Ovary (tissue), 7 donors: ENCODE measurements at regions not wholly inside any gene's neighbourhood (a gene's known extent, or its start where the extent isn't known, plus 50 kb on each side); places are given as distances from the start of the nearest gene placed in this dataset.

ENCODE experiments used
- DNase-seq, 5 donors: peaks; one replicate each; pipeline ENCODE4 v3.0.0-alpha.2; 2019 to 2020
- H3K27ac ChIP-seq, 2 donors: fragments of 200-600 bp; one replicate each; pipeline versions ENCODE4 v1.5.1 to v1.8.0; 2019 to 2022
- H3K27me3 ChIP-seq: fragments of 200-600 bp; one replicate; pipeline ENCODE4 v1.8.0; 2022
- H3K36me3 ChIP-seq: fragments of 200-600 bp; sonication (generic); one replicate; pipeline ENCODE4 v1.5.1; 2019
- H3K4me1 ChIP-seq: one replicate; pipeline ENCODE4 v1.8.1; 2013; ENCODE audit warnings: mild to moderate bottlenecking, moderate library complexity; ENCODE audit not compliant: insufficient read depth
- H3K4me3 ChIP-seq: fragments of 200-600 bp; sonication (generic); one replicate; pipeline ENCODE4 v1.5.1; 2017
- H3K9me3 ChIP-seq, 2 donors: fragments of 200-600 bp in 1 of 2; sonication (generic) in 1 of 2; one replicate each; pipeline versions ENCODE4 v1.5.1 to v1.8.1; 2013 to 2019; ENCODE audit warnings: mild to moderate bottlenecking in 1 of 2, moderate library complexity in 1 of 2
- EP300 ChIP-seq: sonication (generic); formaldehyde crosslinking; IDR thresholded peaks from one replicate; pipeline ENCODE4 v1.6.1; 2017; ENCODE audit warnings: antibody characterized with exemption
- POLR2A ChIP-seq: fragments of 450-650 bp; IDR thresholded peaks from one replicate; pipeline ENCODE4 v1.6.1; 2017; ENCODE audit warnings: antibody characterized with exemption, mild to moderate bottlenecking, moderate library complexity
- WGBS, 3 donors: extraction: QIAGEN DNeasy Blood & Tissue Kit in 1 of 3; methylation state at CpG; one replicate each; pipeline versions ENCODE4 v1.1.5 to v1.1.7; 2013 to 2017; 5-methylcytosine and 5-hydroxymethylcytosine counted together
- intact Hi-C, 4 donors: fragments of 100-400 bp; cut with DNase I; formaldehyde crosslinking; loops; one replicate each; pipeline versions ENCODE4 v1.11.0 to v1.15.1; 2022 to 2023
- TF ChIP-seq, protein P1 (sequence below), 3 donors: fragments of 450-650 bp in 2 of 3; fragments of 200-600 bp in 1 of 3; IDR thresholded peaks; one replicate each; pipeline versions ENCODE4 v1.5.1 to v1.8.0; 2016 to 2022; ENCODE audit warnings: antibody characterized with exemption in 3 of 3, mild to moderate bottlenecking in 1 of 3
- donor health status: DM: no; HTN: no; CAD: no; lungs with moderate emphysema.
- donor health status: DM: no; HTN: no; CAD: no.
- donor health status: Bipolar disorder and iron deficiency.
- donor health status: DM: no; HTN: no; CAD: no.
- donor health status: DM: yes; HTN: yes; CAD: no.

DNA sequence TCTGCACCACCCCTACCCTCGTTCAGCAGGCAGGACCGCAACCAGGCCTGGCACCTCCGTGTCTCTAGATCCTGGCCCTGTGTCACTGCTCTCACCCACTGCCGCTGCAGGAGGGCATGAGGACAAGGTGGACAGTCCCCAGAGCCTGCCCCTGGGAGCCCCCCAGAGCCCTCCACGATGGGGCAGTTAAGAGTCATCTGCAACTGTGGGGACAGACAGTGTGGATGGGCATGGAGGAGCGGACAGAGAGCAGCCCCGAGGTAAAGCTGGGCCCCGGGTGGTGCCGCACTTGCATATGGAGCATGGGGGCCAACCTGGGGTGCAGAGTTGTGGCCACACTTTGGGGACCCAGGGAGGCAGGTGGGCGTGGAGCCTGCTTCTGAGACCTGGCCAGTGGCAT lies 905.1 kb upstream of the USP15 start:
- WGBS, 3 donors: 88 to 91% (median 90%) methylated on average over 10 of the region's 10 CpGs
- TF ChIP-seq, protein P1, sequence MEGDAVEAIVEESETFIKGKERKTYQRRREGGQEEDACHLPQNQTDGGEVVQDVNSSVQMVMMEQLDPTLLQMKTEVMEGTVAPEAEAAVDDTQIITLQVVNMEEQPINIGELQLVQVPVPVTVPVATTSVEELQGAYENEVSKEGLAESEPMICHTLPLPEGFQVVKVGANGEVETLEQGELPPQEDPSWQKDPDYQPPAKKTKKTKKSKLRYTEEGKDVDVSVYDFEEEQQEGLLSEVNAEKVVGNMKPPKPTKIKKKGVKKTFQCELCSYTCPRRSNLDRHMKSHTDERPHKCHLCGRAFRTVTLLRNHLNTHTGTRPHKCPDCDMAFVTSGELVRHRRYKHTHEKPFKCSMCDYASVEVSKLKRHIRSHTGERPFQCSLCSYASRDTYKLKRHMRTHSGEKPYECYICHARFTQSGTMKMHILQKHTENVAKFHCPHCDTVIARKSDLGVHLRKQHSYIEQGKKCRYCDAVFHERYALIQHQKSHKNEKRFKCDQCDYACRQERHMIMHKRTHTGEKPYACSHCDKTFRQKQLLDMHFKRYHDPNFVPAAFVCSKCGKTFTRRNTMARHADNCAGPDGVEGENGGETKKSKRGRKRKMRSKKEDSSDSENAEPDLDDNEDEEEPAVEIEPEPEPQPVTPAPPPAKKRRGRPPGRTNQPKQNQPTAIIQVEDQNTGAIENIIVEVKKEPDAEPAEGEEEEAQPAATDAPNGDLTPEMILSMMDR (IDR thresholded peaks at IDR 0.05): no peak
- TF ChIP-seq POLR2A: no peak
- no peak for TF ChIP-seq EP300
- H3K9me3 ChIP-seq: no peaks in the 10 kb centered on the region
- H3K36me3 ChIP-seq: no peaks in the 10 kb centered on the region
- H3K4me1 ChIP-seq: no peaks in the 10 kb centered on the region
- no peak overlapping the region for H3K27ac ChIP-seq
- H3K4me3 ChIP-seq: no peak overlapping the region
- intact Hi-C loops: no loop called here
- no peak for DNase-seq
- no peaks in the 10 kb centered on the region for H3K27me3 ChIP-seq

DNA sequence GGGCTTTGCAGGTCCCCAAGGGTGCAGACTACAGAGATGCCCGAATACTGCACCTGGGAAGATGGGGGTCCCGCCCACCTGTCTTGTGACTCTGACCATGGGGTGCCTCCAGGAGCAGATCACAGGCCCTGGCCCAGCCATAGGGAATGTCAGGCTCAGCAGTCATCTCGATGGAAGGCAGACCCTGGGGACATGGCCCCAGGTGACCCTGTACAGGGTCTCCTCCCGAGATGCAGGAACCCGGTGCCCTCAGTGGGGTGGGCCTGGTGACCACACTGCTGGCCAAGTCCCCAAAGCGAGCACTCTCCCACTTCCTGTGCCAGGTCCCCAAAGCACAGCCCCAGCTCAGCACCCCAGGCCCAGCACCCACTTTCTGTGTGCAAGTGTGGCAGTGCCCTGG lies 903.7 kb upstream of the USP15 start:
- no peak overlapping the region for H3K4me3 ChIP-seq
- DNase-seq: no peak
- no peaks in the 10 kb centered on the region for H3K9me3 ChIP-seq
- H3K27me3 ChIP-seq: no peaks in the 10 kb centered on the region
- no peak overlapping the region for H3K27ac ChIP-seq
- 87 to 95% (median 93%) methylated on average over 6 of the region's 6 CpGs for WGBS, 3 donors
- intact Hi-C loops: no loop called here
- no peaks in the 10 kb centered on the region for H3K4me1 ChIP-seq
- TF ChIP-seq POLR2A: no peak
- no peak for TF ChIP-seq EP300
- TF ChIP-seq, protein P1 (IDR thresholded peaks at IDR 0.05): no peak
- H3K36me3 ChIP-seq: no peaks in the 10 kb centered on the region

DNA sequence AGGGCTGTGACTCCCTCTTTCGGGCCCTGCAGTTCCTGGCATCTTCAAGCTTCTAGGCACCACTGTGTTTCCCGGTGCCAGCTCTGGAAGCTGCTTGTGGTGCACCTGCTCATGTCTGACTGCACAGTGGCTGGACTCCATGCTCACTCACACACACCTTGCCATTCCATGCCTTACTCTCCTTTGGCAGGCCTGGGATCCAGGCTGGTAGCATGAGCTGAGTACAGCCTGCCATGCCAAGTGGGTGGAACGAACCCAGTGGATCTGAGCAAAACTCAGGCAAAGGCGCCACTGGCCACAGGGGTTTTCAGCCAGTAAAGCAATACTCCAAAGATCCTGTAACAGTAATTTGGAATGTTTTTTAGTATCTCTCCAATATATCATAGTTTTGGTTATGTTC lies 902.7 kb upstream of the USP15 start:
- WGBS, 3 donors: 80 to 90% (median 85%) methylated on average over 4 of the region's 4 CpGs

DNA sequence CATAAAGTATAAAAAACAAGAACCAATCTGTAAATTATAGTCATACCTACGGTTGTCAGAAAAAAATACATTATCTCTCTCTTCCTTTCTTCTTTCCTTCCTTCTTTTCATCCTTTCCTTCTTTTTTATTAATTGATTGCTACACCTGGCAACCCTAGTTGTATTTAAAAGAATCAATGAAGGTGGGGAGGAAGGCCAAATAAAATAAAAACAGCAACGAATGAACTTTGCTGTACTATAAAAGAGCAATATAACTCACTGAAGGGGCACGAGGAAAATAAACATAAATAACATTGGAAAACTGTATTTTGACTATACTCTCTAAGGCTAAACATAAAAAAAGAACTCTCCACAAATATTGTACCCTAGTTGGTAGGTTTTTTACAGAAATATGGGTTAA lies 898.2 kb upstream of the USP15 start:
- no peak for DNase-seq
- Histone ChIP-seq H3K9me3 (no peaks in the 10 kb centered on the region), H3K4me1 (no peaks in the 10 kb centered on the region), H3K27me3 (peaks cover 5% of the 10 kb centered on the region), H3K36me3 (no peaks in the 10 kb centered on the region), H3K27ac (no peak overlapping the region), H3K4me3 (no peak overlapping the region)
- no peak for TF ChIP-seq POLR2A
- TF ChIP-seq, protein P1 (IDR thresholded peaks at IDR 0.05): no peak
- TF ChIP-seq EP300: no peak
- 54 to 71% (median 60%) methylated on average over 3 of the region's 3 CpGs for WGBS, 3 donors
- intact Hi-C loops: no loop called here

More for the DNA sequence above, 902.7 kb upstream of the USP15 start:
- no peak overlapping the region for H3K4me3 ChIP-seq
- no peaks in the 10 kb centered on the region for H3K4me1 ChIP-seq
- H3K36me3 ChIP-seq: no peaks in the 10 kb centered on the region
- no peak overlapping the region for H3K27ac ChIP-seq
- no peak for TF ChIP-seq EP300
- TF ChIP-seq POLR2A: no peak
- TF ChIP-seq, protein P1 (IDR thresholded peaks at IDR 0.05): no peak
- H3K27me3 ChIP-seq: no peaks in the 10 kb centered on the region
- no peak for DNase-seq
- no peaks in the 10 kb centered on the region for H3K9me3 ChIP-seq
- intact Hi-C loops: no loop called here

DNA sequence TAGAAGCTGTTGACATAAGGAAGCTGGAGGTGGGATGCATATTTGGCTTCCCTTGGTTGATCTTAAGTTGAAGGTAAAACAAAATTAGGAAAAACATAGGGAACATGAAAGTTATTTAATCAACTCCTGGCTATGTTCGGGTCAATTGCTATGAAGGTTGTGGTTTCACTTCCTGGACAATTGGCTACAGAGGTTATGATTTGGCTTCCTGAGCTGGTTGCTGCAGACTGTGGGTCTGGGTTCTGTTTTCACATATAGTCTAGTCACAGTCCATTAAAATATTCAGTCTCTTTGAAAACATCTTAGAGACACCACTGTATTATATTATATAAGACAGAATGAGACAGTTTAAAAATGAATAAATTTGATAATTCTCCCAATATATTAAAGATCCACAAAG lies 895.2 kb upstream of the USP15 start:
- Histone ChIP-seq H3K27me3 (peaks cover 5% of the 10 kb centered on the region), H3K4me1 (no peaks in the 10 kb centered on the region), H3K36me3 (no peaks in the 10 kb centered on the region), H3K9me3 (no peaks in the 10 kb centered on the region), H3K4me3 (no peak overlapping the region), H3K27ac (no peak overlapping the region)
- TF ChIP-seq, protein P1 (IDR thresholded peaks at IDR 0.05): no peak
- TF ChIP-seq EP300 (no peak), POLR2A (no peak)
- intact Hi-C loops: no loop called here
- WGBS, 3 donors: 23 to 35% (median 25%) methylated on average over 1 of the region's 1 CpG
- DNase-seq: no peak
